Heart right ventricle (tissue), 16 donors: ENCODE measurements at regions not wholly inside any gene's neighbourhood (a gene's known extent, or its start where the extent isn't known, plus 50 kb on each side); places are given as distances from the start of the nearest gene placed in this dataset.

Experiments
- ATAC-seq, 8 donors: fragments of 200-7000 bp; cut with Tn5 transposase; one replicate each; pipeline ENCODE4 v1.9.1; 2020; ENCODE audit warnings: mild to moderate bottlenecking in 8 of 8, moderate library complexity in 8 of 8, moderate number of reproducible peaks in 1 of 8
- DNase-seq, 2 donors: peaks; one replicate each; pipeline ENCODE4 v3.0.0-alpha.2; 2020
- H3K27ac ChIP-seq, 10 donors: fragments of 200-600 bp; sonication (generic) in 2 of 10; one replicate each; pipeline versions ENCODE4 v1.5.0 to v1.8.0; 2020 to 2022; ENCODE audit warnings: mild to moderate bottlenecking in 3 of 10
- H3K27me3 ChIP-seq, 7 donors: fragments of 200-600 bp; one replicate each; pipeline ENCODE4 v1.8.0; 2021 to 2022; ENCODE audit warnings: mild to moderate bottlenecking in 2 of 7
- H3K36me3 ChIP-seq, 9 donors: fragments of 200-600 bp; sonication (generic) in 1 of 9; one replicate each; pipeline versions ENCODE4 v1.5.0 to v1.8.0; 2020 to 2022; ENCODE audit warnings: mild to moderate bottlenecking in 2 of 9
- H3K4me1 ChIP-seq, 9 donors: fragments of 200-600 bp; sonication (generic) in 1 of 9; one replicate each; pipeline versions ENCODE4 v1.5.0 to v1.8.0; 2020 to 2022; ENCODE audit warnings: mild to moderate bottlenecking in 4 of 9
- H3K4me3 ChIP-seq, 10 donors: fragments of 200-600 bp; sonication (generic) in 2 of 10; one replicate each; pipeline versions ENCODE4 v1.5.0 to v1.8.0; 2020 to 2022; ENCODE audit warnings: mild to moderate bottlenecking in 7 of 10, moderate library complexity in 2 of 10
- H3K9me3 ChIP-seq, 11 donors: fragments of 200-600 bp in 10 of 11; sonication (generic) in 2 of 11; one replicate each; pipeline versions ENCODE4 v1.5.0 to v1.8.0; 2013 to 2022; ENCODE audit warnings: mild to moderate bottlenecking in 2 of 11, control low read depth in 1 of 11, moderate library complexity in 1 of 11
- WGBS, 2 donors: extraction: QIAGEN DNeasy Blood & Tissue Kit; methylation state at CpG; one replicate each; pipeline ENCODE4 v1.1.7; 2013; ENCODE audit warnings: inconsistent platforms in 1 of 2; 5-methylcytosine and 5-hydroxymethylcytosine counted together
- intact Hi-C, 10 donors: fragments of 100-400 bp; cut with DNase I; formaldehyde crosslinking; loops; one replicate each; pipeline versions ENCODE4 v1.11.1 to v1.14.2; 2022
- TF ChIP-seq, protein P1 (sequence below), 9 donors: fragments of 200-600 bp; sonication (generic) in 2 of 9; IDR thresholded peaks; one replicate each; pipeline versions ENCODE4 v1.5.0 to v1.8.0; 2021 to 2022; ENCODE audit warnings: antibody characterized with exemption in 9 of 9, mild to moderate bottlenecking in 5 of 9, moderate library complexity in 1 of 9
- donor health status: Arrhythmogenic right ventricular cardiomyopathy.
- donor health status: ischemic (EF 13 %, LVEDD 7.1; RV severe dilation, severe dysfunction).
- donor health status: healthy with polysubstance abuse.
- donor health status: DM: no; HTN: yes; CAD: no.
- donor health status: DM: no; HTN: no; CAD: no.
- donor health status: ischemic (EF 25% LVEDD 6.9; RV normal size, moderate dysfunction).
- donor health status: ischemic (EF 25% LVEDD 5.7; RV mildly dilated, moderate dysfunction).
- donor health status: healthy.
- donor health status: DM: yes; HTN: yes; CAD: no.
- donor health status: Ischemic cardiomyopathy.
- donor health status: ischemic (EF 35%, LVEDD 5.7; RV mildly dilated, moderate dysfunction).
- donor health status: nonischemic (EF 11% LVEDD 7.7; RV severe dilation, severe dysfunction).
- donor health status: DM: yes; HTN: yes; CAD: no.
- donor health status: PGD.
- donor health status: ischemic (EF 29% LVEDD 5.4; RV normal size, mild dysfunction).
- donor health status: nonischemic (EF 23%, LVEDD 6.1; RV moderate dilation, normal function).

GRCh38 chr7:68005992-68006391 lies 1009.4 kb downstream of the TYW1 start:
- Histone ChIP-seq H3K9me3 (no peaks in the 10 kb centered on the region), H3K4me3 (no peak overlapping the region), H3K4me1 (no peaks in the 10 kb centered on the region), H3K27me3 (peaks cover 0 to 35% (median 8%) of the 10 kb centered on the region in 7 donors), H3K36me3 (no peaks in the 10 kb centered on the region), H3K27ac (no peak overlapping the region)
- no peak for DNase-seq
- WGBS, 2 donors: 91 to 94% methylated on average over 6 of the region's 6 CpGs
- intact Hi-C loops: no loop called here
- no peak for ATAC-seq
- TF ChIP-seq, protein P1, sequence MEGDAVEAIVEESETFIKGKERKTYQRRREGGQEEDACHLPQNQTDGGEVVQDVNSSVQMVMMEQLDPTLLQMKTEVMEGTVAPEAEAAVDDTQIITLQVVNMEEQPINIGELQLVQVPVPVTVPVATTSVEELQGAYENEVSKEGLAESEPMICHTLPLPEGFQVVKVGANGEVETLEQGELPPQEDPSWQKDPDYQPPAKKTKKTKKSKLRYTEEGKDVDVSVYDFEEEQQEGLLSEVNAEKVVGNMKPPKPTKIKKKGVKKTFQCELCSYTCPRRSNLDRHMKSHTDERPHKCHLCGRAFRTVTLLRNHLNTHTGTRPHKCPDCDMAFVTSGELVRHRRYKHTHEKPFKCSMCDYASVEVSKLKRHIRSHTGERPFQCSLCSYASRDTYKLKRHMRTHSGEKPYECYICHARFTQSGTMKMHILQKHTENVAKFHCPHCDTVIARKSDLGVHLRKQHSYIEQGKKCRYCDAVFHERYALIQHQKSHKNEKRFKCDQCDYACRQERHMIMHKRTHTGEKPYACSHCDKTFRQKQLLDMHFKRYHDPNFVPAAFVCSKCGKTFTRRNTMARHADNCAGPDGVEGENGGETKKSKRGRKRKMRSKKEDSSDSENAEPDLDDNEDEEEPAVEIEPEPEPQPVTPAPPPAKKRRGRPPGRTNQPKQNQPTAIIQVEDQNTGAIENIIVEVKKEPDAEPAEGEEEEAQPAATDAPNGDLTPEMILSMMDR (IDR thresholded peaks at IDR 0.05): no peak

GRCh38 chr7:68006619-68007018 lies 1010.0 kb downstream of the TYW1 start:
- peaks cover 0 to 1% (median 0%) of the 10 kb centered on the region in 11 donors for H3K9me3 ChIP-seq
- peaks cover 0 to 37% (median 8%) of the 10 kb centered on the region in 7 donors for H3K27me3 ChIP-seq
- H3K4me3 ChIP-seq: no peak overlapping the region
- H3K36me3 ChIP-seq: no peaks in the 10 kb centered on the region
- TF ChIP-seq, protein P1 (IDR thresholded peaks at IDR 0.05): no peak
- WGBS, 2 donors: 61 to 76% methylated on average over 2 of the region's 2 CpGs
- no peak for ATAC-seq
- no peaks in the 10 kb centered on the region for H3K4me1 ChIP-seq
- H3K27ac ChIP-seq: no peak overlapping the region
- intact Hi-C loops: no loop called here
- DNase-seq: no peak

DNA sequence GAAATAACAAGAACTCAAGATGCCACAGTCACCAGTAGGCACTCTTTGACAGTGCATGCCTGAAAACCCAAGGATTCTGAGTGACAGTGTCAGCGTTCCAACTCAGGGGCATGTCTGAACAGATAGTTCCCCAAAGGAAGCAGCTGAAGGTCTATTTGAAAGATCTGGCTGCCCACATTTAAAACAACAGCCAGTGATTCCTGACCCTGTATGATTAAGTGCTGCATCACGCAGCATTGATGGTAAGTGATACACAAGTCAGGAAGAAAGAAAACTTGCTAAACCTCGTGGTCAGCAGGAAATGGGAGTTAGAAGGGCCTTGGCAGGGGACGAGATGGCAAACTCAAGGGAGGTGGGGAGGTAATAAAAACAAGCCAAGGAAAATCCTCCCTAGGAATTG lies 1013.1 kb downstream of the TYW1 start:
- Histone ChIP-seq H3K4me1 (no peaks in the 10 kb centered on the region), H3K27me3 (peaks cover 0 to 39% (median 13%) of the 10 kb centered on the region in 7 donors), H3K36me3 (no peaks in the 10 kb centered on the region), H3K9me3 (peaks cover 0 to 5% (median 0%) of the 10 kb centered on the region in 11 donors), H3K27ac (no peak overlapping the region), H3K4me3 (no peak overlapping the region)
- TF ChIP-seq, protein P1 (IDR thresholded peaks at IDR 0.05): no peak
- ATAC-seq: no peak
- no peak for DNase-seq
- 42 to 49% methylated on average over 4 of the region's 4 CpGs for WGBS, 2 donors
- intact Hi-C loops: no loop called here

GRCh38 chr7:68014031-68014736 lies 1017.6 kb downstream of the TYW1 start:
- TF ChIP-seq, protein P1 (IDR thresholded peaks at IDR 0.05): no peak
- DNase-seq: no peak
- intact Hi-C loops: no loop called here
- Histone ChIP-seq H3K27me3 (peaks cover 0 to 16% (median 9%) of the 10 kb centered on the region in 7 donors), H3K9me3 (peaks cover 0 to 13% (median 0%) of the 10 kb centered on the region in 11 donors), H3K4me3 (no peak overlapping the region), H3K36me3 (no peaks in the 10 kb centered on the region), H3K4me1 (no peaks in the 10 kb centered on the region), H3K27ac (no peak overlapping the region)
- no peak for ATAC-seq
- WGBS, 2 donors: 71 to 72% methylated on average over 11 of the region's 11 CpGs
